ENCODE measurements at regions not wholly inside any gene's neighbourhood (a gene's known extent, or its start where the extent isn't known, plus 50 kb on each side); places are given as distances from the start of the nearest gene placed in this dataset.

GRCh38 chr2:195606179-195606578, 50.8 kb upstream of the SLC39A10 start:
- DNase-seq, result no peak

DNA sequence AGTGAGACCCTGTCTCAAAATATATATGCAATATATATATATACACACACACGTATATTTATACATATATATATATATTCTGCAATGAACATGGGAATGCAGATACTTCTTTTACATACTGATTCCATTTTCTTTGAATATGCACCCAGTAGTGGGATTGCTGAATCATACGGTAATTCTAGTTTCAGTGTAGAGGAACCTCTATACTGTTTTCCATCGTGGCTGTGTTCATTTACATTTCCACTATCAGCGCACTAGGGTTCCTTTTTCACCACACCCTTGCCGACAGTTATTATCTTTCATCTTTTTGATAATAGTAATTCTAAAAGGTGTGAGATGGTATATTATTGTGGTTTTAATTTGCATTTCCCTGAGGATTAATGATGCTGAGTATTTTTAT, 52.3 kb upstream of the SLC39A10 start:
- DNase-seq, result no peak

DNA sequence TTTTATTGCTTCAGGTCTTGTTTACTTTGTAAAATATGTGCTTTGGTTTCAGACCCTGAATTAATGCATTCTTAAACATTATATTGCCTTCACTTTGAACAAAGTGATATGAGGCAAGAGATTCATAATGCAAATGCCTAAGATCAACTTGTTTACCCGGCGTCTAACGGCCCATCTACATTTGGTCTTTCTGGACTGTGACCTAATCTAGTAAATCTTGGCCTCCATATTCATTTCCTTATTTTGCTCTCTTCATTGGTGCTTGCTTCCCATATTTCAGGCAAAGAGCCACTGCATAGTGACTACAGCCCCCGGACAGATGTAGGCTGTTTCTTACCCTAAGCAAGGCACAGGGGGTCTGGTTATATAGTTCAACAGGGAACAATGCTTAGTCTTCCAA, 53.0 kb upstream of the SLC39A10 start:
- no peak for DNase-seq

- DNase-seq, result no peak
Measured at GRCh38 chr2:195603408-195603807, 53.6 kb upstream of the SLC39A10 start.

DNA sequence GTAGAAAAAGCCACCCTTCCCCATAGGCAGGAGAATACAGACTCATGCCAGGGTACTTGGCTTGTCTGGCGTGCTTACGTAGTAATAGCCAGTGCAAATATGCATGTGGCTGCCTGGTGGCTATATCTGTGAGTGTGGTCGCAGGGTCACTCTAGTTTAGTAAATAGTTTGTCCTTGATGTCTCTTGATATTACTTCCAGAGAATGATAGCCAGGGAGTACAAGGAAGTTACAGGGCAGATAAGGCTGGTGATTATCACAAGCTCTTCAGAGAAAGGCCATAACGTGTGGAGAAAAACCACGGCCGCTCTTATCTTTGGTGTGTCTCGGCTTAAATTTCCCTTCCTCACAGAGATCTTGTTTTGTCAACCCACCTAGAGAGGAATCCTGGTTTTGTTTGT, 54.3 kb upstream of the SLC39A10 start:
- DNase-seq, result no peak

DNA sequence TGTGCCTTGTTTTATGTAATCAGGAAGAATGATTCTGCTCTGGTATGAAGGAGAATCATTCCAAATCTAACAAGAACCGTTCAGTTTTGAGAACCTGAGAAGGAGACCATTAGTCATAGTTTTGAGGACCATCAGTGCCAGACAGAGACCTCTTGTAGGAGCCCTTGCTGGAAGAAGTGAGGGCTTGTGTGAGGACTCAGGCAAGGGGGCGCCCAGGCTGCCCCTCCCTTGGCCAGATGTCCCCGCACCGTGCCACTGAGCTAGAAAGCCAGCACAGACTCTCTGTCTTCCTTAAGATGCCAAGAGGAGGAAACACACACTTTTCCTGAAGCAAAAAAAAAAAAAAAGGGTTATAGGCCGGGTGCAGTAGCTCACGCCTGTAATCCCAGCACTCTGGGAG, 55.7 kb upstream of the SLC39A10 start:
- DNase-seq, result no peak

DNA sequence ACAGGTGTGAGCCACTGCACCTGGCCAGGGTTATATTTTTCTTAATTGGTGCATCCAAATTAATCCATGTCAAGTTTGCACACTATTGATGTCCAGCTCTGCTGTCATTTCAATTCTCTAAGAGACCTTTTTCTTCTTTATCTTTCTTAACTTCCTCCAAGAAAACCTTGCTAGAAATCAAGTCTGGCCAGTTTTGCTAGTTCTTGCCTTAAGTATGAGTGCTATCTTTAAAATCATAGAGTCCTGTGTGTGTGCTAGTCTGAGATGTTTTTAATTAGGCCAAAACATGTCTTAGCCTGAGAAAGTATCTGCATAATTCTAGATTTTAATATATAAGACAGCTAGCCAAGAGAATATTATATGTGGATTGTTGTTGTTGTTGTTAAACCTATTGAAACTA, 56.2 kb upstream of the SLC39A10 start:
- no peak for DNase-seq

DNA sequence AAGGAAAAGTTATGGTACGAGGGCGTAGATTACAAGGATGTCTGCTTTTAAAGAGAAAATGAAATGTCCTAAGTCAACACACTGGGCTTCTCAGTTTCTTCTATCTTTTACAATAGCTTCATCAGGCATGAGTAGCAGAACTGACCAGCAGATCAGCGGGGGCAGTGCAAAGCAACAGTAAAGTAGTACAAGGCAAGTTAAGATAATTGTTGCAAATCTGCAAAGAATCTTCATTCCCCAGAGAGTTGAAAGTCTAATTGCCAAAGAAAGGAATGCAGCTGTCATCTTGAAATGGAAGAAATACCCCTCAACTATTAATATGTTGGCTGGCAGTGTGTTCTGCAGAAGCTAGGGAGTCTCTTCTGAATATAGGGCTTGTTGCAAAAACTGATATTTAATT, 60.2 kb upstream of the SLC39A10 start:
- DNase-seq, result no peak

- no peak for DNase-seq
Measured at GRCh38 chr2:195595825-195596224, 61.2 kb upstream of the SLC39A10 start.

DNA sequence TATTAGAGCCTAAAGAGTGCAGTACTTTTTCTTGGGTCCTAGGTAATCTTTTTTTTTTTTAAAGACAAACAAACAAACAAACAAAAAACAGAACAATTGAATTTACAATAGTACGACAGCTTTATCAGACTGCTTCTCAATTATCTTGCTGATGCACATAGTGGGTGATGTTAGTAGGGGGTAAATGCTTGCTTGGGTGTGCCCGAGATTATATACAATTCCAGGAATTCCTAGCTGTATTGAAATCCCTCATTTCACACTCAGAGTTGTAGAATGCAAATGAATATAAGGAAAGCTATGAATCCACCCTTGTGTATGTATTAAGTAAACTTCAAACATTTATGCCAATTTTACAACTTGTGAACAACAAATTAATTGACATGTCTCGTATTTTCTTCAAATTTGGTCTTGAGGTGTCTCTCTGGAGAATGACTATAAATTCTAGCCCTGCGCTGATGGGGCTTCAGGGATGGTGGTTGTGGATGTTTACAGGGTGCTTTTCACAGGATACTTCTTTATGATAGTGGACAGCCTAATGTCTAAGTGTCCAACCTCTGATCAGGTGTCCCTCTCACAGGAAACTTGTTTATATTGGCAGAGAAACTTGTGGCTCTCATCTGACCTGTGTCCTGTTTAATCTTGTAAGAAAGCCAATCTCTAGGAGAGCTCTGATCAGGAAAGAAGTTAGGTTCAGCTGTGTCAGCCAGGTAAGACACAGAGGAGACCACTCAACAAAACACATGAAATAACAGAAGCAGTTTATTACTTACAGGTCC, 61.9 kb upstream of the SLC39A10 start:
- DNase-seq, result no peak

GRCh38 chr2:195594248-195594647, 62.8 kb upstream of the SLC39A10 start:
- no peak for DNase-seq

DNA sequence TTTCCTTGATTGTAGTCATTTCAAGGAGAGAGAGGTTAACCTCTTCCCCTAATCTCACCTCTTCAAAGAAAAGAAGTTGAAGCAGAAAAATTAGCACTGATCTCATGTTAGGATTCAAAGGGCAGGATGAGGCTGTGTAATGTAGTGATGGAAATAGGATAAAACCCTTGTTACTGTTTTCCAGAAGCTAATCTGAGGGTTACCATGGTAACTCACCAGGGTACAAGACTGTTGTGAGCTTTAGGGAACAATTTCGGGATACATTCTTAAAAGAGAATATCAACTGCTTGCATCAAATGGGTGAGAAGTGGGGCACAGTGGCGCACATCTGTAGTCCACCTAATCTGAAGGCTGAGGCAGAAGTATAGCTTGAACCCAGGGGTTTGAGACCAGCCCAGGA, 64.9 kb upstream of the SLC39A10 start:
- no peak for DNase-seq

- no peak for DNase-seq
Measured at GRCh38 chr2:195590861-195591205, 66.2 kb upstream of the SLC39A10 start.

- no peak for DNase-seq
Measured at GRCh38 chr2:195590199-195590860, 66.7 kb upstream of the SLC39A10 start.

- DNase-seq, result no peak
Measured at GRCh38 chr2:195587966-195588365, 69.1 kb upstream of the SLC39A10 start.

- no peak for DNase-seq
Measured at GRCh38 chr2:195586062-195586714, 70.8 kb upstream of the SLC39A10 start.

GRCh38 chr2:195582188-195582587, 74.8 kb upstream of the SLC39A10 start:
- no peak for DNase-seq

DNA sequence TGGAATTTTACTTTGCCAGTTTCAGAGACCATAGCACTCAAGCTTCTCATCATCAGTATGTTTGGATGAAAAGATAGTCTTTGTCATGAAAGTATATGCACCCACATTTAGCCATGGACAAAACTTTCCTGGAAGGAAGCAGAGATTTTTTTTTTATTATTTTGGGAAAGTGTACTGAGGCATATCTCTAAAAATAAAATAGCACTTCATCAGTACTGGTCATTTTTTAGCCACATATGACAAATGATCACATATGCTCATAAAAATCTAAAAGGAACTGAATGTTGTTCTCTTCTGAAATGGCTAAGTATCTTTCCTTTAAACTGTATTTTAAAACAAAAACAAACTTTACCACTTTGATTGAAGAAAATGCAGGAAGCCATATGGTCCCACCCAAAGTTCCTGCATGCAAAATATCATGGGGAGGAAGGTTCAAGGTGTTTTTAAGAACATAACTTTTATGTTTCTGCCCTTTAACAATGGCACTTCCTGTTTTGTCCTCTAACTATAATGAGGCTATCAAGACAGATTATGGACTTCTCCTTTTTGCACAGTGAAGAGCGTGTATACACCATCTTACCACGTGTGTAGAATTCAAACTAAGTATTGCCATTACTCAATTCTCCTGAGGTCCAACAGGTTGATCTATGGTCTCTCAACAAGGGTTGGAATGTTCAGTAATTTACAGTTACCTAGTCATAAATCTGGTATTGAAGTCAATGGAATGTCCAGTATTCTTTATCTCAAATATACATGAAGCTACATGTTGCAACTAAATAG, 77.1 kb upstream of the SLC39A10 start:
- DNase-seq, result no peak

GRCh38 chr2:195575879-195576401, 81.1 kb upstream of the SLC39A10 start:
- peak in 2 of 3 donors; percentile 39 to 79 for DNase-seq

DNA sequence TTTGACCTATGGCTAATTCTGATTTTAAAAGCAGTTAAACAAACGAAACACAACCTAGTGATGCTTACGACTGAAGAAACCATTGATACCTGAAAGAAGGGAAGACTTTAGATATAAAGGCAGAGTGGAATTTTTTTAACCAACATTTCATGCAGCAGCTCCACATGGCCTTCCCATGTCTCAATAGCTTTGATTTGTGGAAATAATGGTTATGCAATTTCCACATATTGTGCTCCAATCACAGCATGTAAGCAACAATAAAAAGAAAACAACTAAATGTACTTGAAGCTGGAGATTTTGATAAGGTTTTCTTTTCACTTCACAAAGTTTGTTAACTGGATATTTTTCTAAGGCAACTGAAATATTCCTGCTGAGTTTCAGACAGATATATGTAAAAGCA, 82.0 kb upstream of the SLC39A10 start:
- no peak for DNase-seq

DNA sequence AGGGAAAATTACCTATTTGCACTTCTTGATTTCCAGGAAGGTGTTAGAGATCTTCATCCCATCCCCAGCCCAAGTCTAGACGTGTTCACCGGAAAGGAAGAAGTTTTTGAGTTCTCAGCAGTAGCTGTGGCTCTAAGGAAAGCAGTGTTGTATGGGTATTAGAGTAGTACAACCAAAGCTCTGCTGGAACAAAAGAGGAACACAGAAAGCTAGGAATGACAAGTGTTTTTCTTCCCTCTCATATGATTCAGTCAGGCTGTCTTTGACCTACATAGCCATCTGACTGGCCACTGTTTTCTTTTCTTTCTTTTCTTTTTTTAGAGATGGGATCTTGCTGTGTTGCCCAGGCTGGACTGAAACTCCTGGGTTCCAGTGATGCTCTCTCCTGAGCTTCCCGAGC, 82.7 kb upstream of the SLC39A10 start:
- DNase-seq, result no peak
